Hepatocyte (in vitro differentiated cells): ENCODE measurements at regions not wholly inside any gene's neighbourhood (a gene's known extent, or its start where the extent isn't known, plus 50 kb on each side); places are given as distances from the start of the nearest gene placed in this dataset.
"Not testable (repeated sequence)": the region's sequence is repeated elsewhere in the genome, so short reads cannot be mapped to it uniquely, and the experiment has no call there.

Experiments used
- CTCF ChIP-seq: fragments of 200-600 bp; sonication (generic); IDR thresholded peaks from 2 replicates; pipeline ENCODE4 v1.5.1; 2016; ENCODE audit warnings: antibody characterized with exemption, mild to moderate bottlenecking; ENCODE audit not compliant: poor library complexity
- EZH2 ChIP-seq: fragments of 200-600 bp; sonication (generic); IDR thresholded peaks from 2 replicates; pipeline ENCODE4 v1.6.1; 2016; ENCODE audit warnings: antibody characterized with exemption, mild to moderate bottlenecking, borderline replicate concordance

- TF ChIP-seq EZH2, CTCF: not testable (repeated sequence)
Observed at GRCh38 chr3:151667762-151668161, 66.0 kb upstream of the AADACL2 start.
